HK-2 (cell line): ENCODE measurements at regions not wholly inside any gene's neighbourhood (a gene's known extent, or its start where the extent isn't known, plus 50 kb on each side); places are given as distances from the start of the nearest gene placed in this dataset.
"Not testable (repeated sequence)": the region's sequence is repeated elsewhere in the genome, so short reads cannot be mapped to it uniquely, and the experiment has no call there.

ENCODE experiments used
- DNase-seq: peaks from one replicate; pipeline ENCODE4 v3.0.0-alpha.2; 2018; ENCODE audit not compliant: unreplicated experiment

GRCh38 chr7:152594801-152595200 lies 81.1 kb downstream of the XRCC2 start:
- no peak for DNase-seq

GRCh38 chr7:152591976-152592375 lies 84.0 kb downstream of the XRCC2 start:
- no peak for DNase-seq

- DNase-seq = no peak
Measured at GRCh38 chr7:152590481-152590880, 85.5 kb downstream of the XRCC2 start.

GRCh38 chr7:152589821-152590220 lies 86.1 kb downstream of the XRCC2 start:
- DNase-seq = not testable (repeated sequence)

- DNase-seq = peak; percentile 17
Measured at GRCh38 chr7:152588350-152588749, 87.6 kb downstream of the XRCC2 start.

- no peak for DNase-seq
Measured at GRCh38 chr7:152587366-152587765, 88.6 kb downstream of the XRCC2 start.

GRCh38 chr7:152583006-152583405 lies 92.9 kb downstream of the XRCC2 start:
- DNase-seq = no peak

- DNase-seq = no peak
Measured at GRCh38 chr7:152579070-152579469, 96.9 kb downstream of the XRCC2 start.

- DNase-seq = no peak
Measured at GRCh38 chr7:152577339-152577738, 98.6 kb downstream of the XRCC2 start.

- DNase-seq = no peak
Measured at GRCh38 chr7:152574892-152575548, 100.9 kb downstream of the XRCC2 start.

GRCh38 chr7:152573186-152573585 lies 102.8 kb downstream of the XRCC2 start:
- not testable (repeated sequence) for DNase-seq

GRCh38 chr7:152572101-152572500 lies 103.8 kb downstream of the XRCC2 start:
- DNase-seq = no peak

GRCh38 chr7:152571068-152571467 lies 104.9 kb downstream of the XRCC2 start:
- DNase-seq = no peak

- DNase-seq = no peak
Measured at GRCh38 chr7:152568972-152569371, 107.0 kb downstream of the XRCC2 start.

GRCh38 chr7:152565731-152566130 lies 110.2 kb downstream of the XRCC2 start:
- DNase-seq = no peak

GRCh38 chr7:152564656-152565250 lies 111.2 kb downstream of the XRCC2 start:
- no peak for DNase-seq

GRCh38 chr7:152556013-152556755 lies 119.8 kb downstream of the XRCC2 start:
- no peak for DNase-seq

GRCh38 chr7:152553671-152554317 lies 118.0 kb upstream of the KMT2C start:
- no peak for DNase-seq

- DNase-seq = no peak
Measured at GRCh38 chr7:152551304-152552036, 115.7 kb upstream of the KMT2C start.

GRCh38 chr7:152544971-152545619 lies 109.3 kb upstream of the KMT2C start:
- no peak for DNase-seq

GRCh38 chr7:152544481-152544927 lies 108.7 kb upstream of the KMT2C start:
- DNase-seq = no peak
